SK-N-SH treated with all-trans-retinoic acid at 6 μM for 48 hours (cell line): ENCODE measurements at regions not wholly inside any gene's neighbourhood (a gene's known extent, or its start where the extent isn't known, plus 50 kb on each side); places are given as distances from the start of the nearest gene placed in this dataset.

Experiments
- ATAC-seq: fragments of 200-7000 bp; cut with Tn5 transposase; 3 replicates; pipeline ENCODE4 v1.9.1; 2020; ENCODE audit warnings: mild to moderate bottlenecking, moderate library complexity
- ARNTL ChIP-seq: fragments of 450-650 bp; formaldehyde crosslinking; IDR thresholded peaks from 2 replicates; pipeline ENCODE4 v1.5.0; 2020; ENCODE audit warnings: low read depth, mild to moderate bottlenecking, moderate library complexity, borderline replicate concordance
- BACH2 ChIP-seq: fragments of 250-450 bp; sonication (Bioruptor Pico); IDR thresholded peaks from 2 replicates; pipeline ENCODE4 v1.9.0; 2021; ENCODE audit warnings: mild to moderate bottlenecking, borderline replicate concordance
- CREB5 ChIP-seq: fragments of 250-450 bp; sonication (Bioruptor Pico); IDR thresholded peaks from 2 replicates; pipeline ENCODE4 v1.5.1; 2020; ENCODE audit warnings: low read depth, mild to moderate bottlenecking, moderate library complexity
- CSDC2 ChIP-seq: fragments of 250-450 bp; sonication (Bioruptor Pico); IDR thresholded peaks from 2 replicates; pipeline ENCODE4 v1.5.0; 2020; ENCODE audit warnings: mild to moderate bottlenecking, moderate library complexity
- ESRRG ChIP-seq: fragments of 250-450 bp; sonication (Bioruptor Pico); IDR thresholded peaks from 2 replicates; pipeline ENCODE4 v1.6.1; 2021; ENCODE audit warnings: mild to moderate bottlenecking
- GLIS3 ChIP-seq: fragments of 250-450 bp; sonication (Bioruptor Pico); IDR thresholded peaks from 2 replicates; pipeline ENCODE4 v1.5.0; 2020; ENCODE audit warnings: mild to moderate bottlenecking, moderate library complexity
- ISL1 ChIP-seq: fragments of 250-450 bp; sonication (Bioruptor Pico); IDR thresholded peaks from 2 replicates; pipeline ENCODE4 v2.1.2; 2022; ENCODE audit warnings: mild to moderate bottlenecking, moderate library complexity
- OSR1 ChIP-seq: fragments of 250-450 bp; sonication (Bioruptor Pico); IDR thresholded peaks from 2 replicates; pipeline ENCODE4 v1.8.0; 2022; ENCODE audit warnings: moderate library complexity, mild to moderate bottlenecking, inconsistent platforms
- POU6F1 ChIP-seq: fragments of 250-450 bp; sonication (Bioruptor Pico); IDR thresholded peaks from 2 replicates; pipeline ENCODE4 v1.8.0; 2021; ENCODE audit warnings: low read depth, mild to moderate bottlenecking, moderate library complexity, borderline replicate concordance
- SNAI2 ChIP-seq: fragments of 250-450 bp; sonication (Bioruptor Pico); IDR thresholded peaks from 2 replicates; pipeline ENCODE4 v1.5.0; 2020; ENCODE audit warnings: mild to moderate bottlenecking, moderate library complexity
- TCF4 ChIP-seq: fragments of 250-450 bp; sonication (Bioruptor Pico); IDR thresholded peaks from 2 replicates; pipeline ENCODE4 v1.8.0; 2021; ENCODE audit warnings: mild to moderate bottlenecking, moderate library complexity, borderline replicate concordance
- TOX ChIP-seq: fragments of 250-450 bp; sonication (Bioruptor Pico); IDR thresholded peaks from 2 replicates; pipeline ENCODE4 v1.8.0; 2021; ENCODE audit warnings: mild to moderate bottlenecking, moderate library complexity, borderline replicate concordance
- TSHZ2 ChIP-seq: fragments of 250-450 bp; sonication (Bioruptor Pico); IDR thresholded peaks from 2 replicates; pipeline ENCODE4 v1.5.0; 2020; ENCODE audit warnings: mild to moderate bottlenecking, moderate library complexity
- ZC3H10 ChIP-seq: fragments of 250-450 bp; sonication (Bioruptor Pico); IDR thresholded peaks from 2 replicates; pipeline ENCODE4 v1.5.1; 2021; ENCODE audit warnings: mild to moderate bottlenecking, moderate library complexity
- ZFP3 ChIP-seq: fragments of 250-450 bp; sonication (Bioruptor Pico); IDR thresholded peaks from 2 replicates; pipeline ENCODE4 v1.5.0; 2020; ENCODE audit warnings: mild to moderate bottlenecking, moderate library complexity
- ZFP30 ChIP-seq: fragments of 450-650 bp; formaldehyde crosslinking; IDR thresholded peaks from 2 replicates; pipeline ENCODE4 v1.5.0; 2022; ENCODE audit warnings: mild to moderate bottlenecking, moderate library complexity
- ZNF565 ChIP-seq: fragments of 450-650 bp; formaldehyde crosslinking; conservative IDR thresholded peaks from 2 replicates; pipeline ENCODE4 v1.5.0; 2020; ENCODE audit warnings: low read depth, mild to moderate bottlenecking, moderate library complexity
- ZNF70 ChIP-seq: fragments of 450-650 bp; formaldehyde crosslinking; IDR thresholded peaks from 2 replicates; pipeline ENCODE4 v1.5.0; 2020; ENCODE audit warnings: mild to moderate bottlenecking, moderate library complexity
- ZNF8 ChIP-seq: fragments of 450-650 bp; formaldehyde crosslinking; IDR thresholded peaks from 2 replicates; pipeline ENCODE4 v1.5.0; 2020; ENCODE audit warnings: mild to moderate bottlenecking, moderate library complexity

GRCh38 chr4:124227981-124228380 lies 484.6 kb downstream of the ANKRD50 start:
- ATAC-seq: no peak
- TF ChIP-seq POU6F1 (CRISPR knock-in tag): no peak
- no peak for TF ChIP-seq ARNTL (CRISPR knock-in tag)

GRCh38 chr4:124230268-124230667 lies 482.3 kb downstream of the ANKRD50 start:
- no peak for TF ChIP-seq ISL1
- TF ChIP-seq ZNF565 (CRISPR knock-in tag): no peak
- no peak for TF ChIP-seq TOX (CRISPR knock-in tag)
- ATAC-seq: no peak

- TF ChIP-seq ARNTL (CRISPR knock-in tag): no peak
- TF ChIP-seq CREB5 (CRISPR knock-in tag): 0 out of 2 replicates have a peak, but pooled peaks have one; percentile 46
- TF ChIP-seq ISL1: peak; percentile 97
- ATAC-seq: no peak
Measured at GRCh38 chr4:124234771-124235170, 477.8 kb downstream of the ANKRD50 start.

GRCh38 chr4:124243671-124244366 lies 468.7 kb downstream of the ANKRD50 start:
- ATAC-seq: no peak

GRCh38 chr4:124253080-124253479 lies 459.5 kb downstream of the ANKRD50 start:
- ATAC-seq: no peak
- TF ChIP-seq ESRRG (CRISPR knock-in tag): no peak
- no peak for TF ChIP-seq ZNF70 (CRISPR knock-in tag)

More at GRCh38 chr4:124243671-124244366, 468.7 kb downstream of the ANKRD50 start:
- TF ChIP-seq TCF4 (CRISPR knock-in tag): no peak
- TF ChIP-seq SNAI2 (CRISPR knock-in tag): no peak
- no peak for TF ChIP-seq ZNF565 (CRISPR knock-in tag)
- TF ChIP-seq ZNF8 (CRISPR knock-in tag): no peak
- no peak for TF ChIP-seq ISL1
- TF ChIP-seq ZC3H10 (CRISPR knock-in tag): no peak
- TF ChIP-seq CREB5 (CRISPR knock-in tag): no peak
- TF ChIP-seq TSHZ2 (CRISPR knock-in tag): no peak
- no peak for TF ChIP-seq GLIS3 (CRISPR knock-in tag)
- TF ChIP-seq CSDC2 (CRISPR knock-in tag): no peak
- TF ChIP-seq ZFP3 (CRISPR knock-in tag): no peak
- no peak for TF ChIP-seq BACH2
- TF ChIP-seq ARNTL (CRISPR knock-in tag): no peak
- TF ChIP-seq OSR1 (CRISPR knock-in tag): no peak
- no peak for TF ChIP-seq ZFP30 (CRISPR knock-in tag)
- TF ChIP-seq, all 23 proteins: peak for 0
